IMR-90 (cell line): ENCODE measurements at regions not wholly inside any gene's neighbourhood (a gene's known extent, or its start where the extent isn't known, plus 50 kb on each side); places are given as distances from the start of the nearest gene placed in this dataset.

Source experiments
- ATAC-seq: fragments of 200-7000 bp; cut with Tn5 transposase; 2 replicates; pipeline ENCODE4 v1.9.1; 2020; ENCODE audit warnings: low read depth, mild to moderate bottlenecking, moderate library complexity
- BruUV-seq: library from RNA; stranded (reverse); fragments of 400-500 nt; replicated peaks from 2 replicates; lab custom pipeline; 2021; lab: Mats Ljungman, UMichigan
- CTCF ChIA-PET: fragments of 300-600 bp; formaldehyde crosslinking; extraction: SDS; loops from one replicate; lab custom pipeline; 2021; ENCODE audit warnings: antibody characterized with exemption; lab: Yijun Ruan, JAX
- POLR2A ChIA-PET: fragments of 300-600 bp; sonication (Branson Sonifier 250); formaldehyde crosslinking; loops from one replicate; lab custom pipeline; 2022; ENCODE audit warnings: antibody characterized with exemption; ENCODE audit not compliant: unreplicated experiment; lab: Charles Lee
- DNase-seq: peaks from one replicate; pipeline ENCODE4 v3.0.0; 2013
- H2AFZ ChIP-seq: replicated peaks from 2 replicates; pipeline ENCODE3; 2013; ENCODE audit warnings: low read length, mild to moderate bottlenecking; ENCODE audit not compliant: poor library complexity
- H2AK5ac ChIP-seq: 2 replicates; pipeline ENCODE4 v1.6.1; 2013; ENCODE audit warnings: low read depth, low read length, inconsistent platforms
- H2AK9ac ChIP-seq: replicated peaks from 2 replicates; pipeline ENCODE3; 2013; ENCODE audit warnings: mild to moderate bottlenecking, low read depth, low read length, moderate library complexity; ENCODE audit not compliant: poor library complexity
- H2BK120ac ChIP-seq: 2 replicates; pipeline ENCODE4 v1.6.1; 2013; ENCODE audit warnings: low read depth, low read length, inconsistent platforms
- H2BK15ac ChIP-seq: 3 replicates; pipeline ENCODE4 v1.6.1; 2013; ENCODE audit warnings: low read depth, low read length, inconsistent platforms
- H2BK20ac ChIP-seq: 2 replicates; pipeline ENCODE4 v1.6.1; 2013; ENCODE audit warnings: low read depth, mild to moderate bottlenecking, inconsistent platforms, low read length, moderate library complexity
- H2BK5ac ChIP-seq: 2 replicates; pipeline ENCODE4 v1.6.1; 2013; ENCODE audit warnings: mild to moderate bottlenecking, low read depth, low read length, inconsistent platforms; ENCODE audit not compliant: poor library complexity, severe bottlenecking
- H3K14ac ChIP-seq: replicated peaks from 2 replicates; pipeline ENCODE4 v1.6.1; 2013; ENCODE audit warnings: low read depth, low read length, inconsistent platforms
- H3K18ac ChIP-seq: 2 replicates; pipeline ENCODE4 v1.6.1; 2013; ENCODE audit warnings: low read depth, low read length, control low read depth
- H3K23ac ChIP-seq: 2 replicates; pipeline ENCODE4 v1.6.1; 2013; ENCODE audit warnings: low read depth, low read length, inconsistent platforms
- H3K27ac ChIP-seq: 2 replicates; pipeline ENCODE4 v1.5.1; 2013; ENCODE audit warnings: mild to moderate bottlenecking, control low read depth, low read length; ENCODE audit not compliant: insufficient read depth
- H3K27me3 ChIP-seq: 2 replicates; pipeline ENCODE4 v1.6.1; 2013; ENCODE audit warnings: low read length; ENCODE audit not compliant: control insufficient read depth, insufficient read depth
- H3K36me3 ChIP-seq: 2 replicates; pipeline ENCODE4 v1.6.1; 2013; ENCODE audit warnings: low read length, mixed read lengths; ENCODE audit not compliant: control insufficient read depth, insufficient read depth
- H3K4ac ChIP-seq: 2 replicates; pipeline ENCODE4 v1.6.1; 2013; ENCODE audit warnings: low read depth, low read length, inconsistent platforms
- H3K4me1 ChIP-seq: 2 replicates; pipeline ENCODE4 v1.6.1; 2013; ENCODE audit warnings: low read length, mixed read lengths; ENCODE audit not compliant: control insufficient read depth, insufficient read depth
- H3K4me2 ChIP-seq: 2 replicates; pipeline ENCODE4 v1.6.1; 2013; ENCODE audit warnings: low read depth, mild to moderate bottlenecking, control low read depth, low read length, moderate library complexity
- H3K4me3 ChIP-seq: 2 replicates; pipeline ENCODE4 v1.5.1; 2013; ENCODE audit warnings: low read depth, mild to moderate bottlenecking, control low read depth, low read length, moderate library complexity; ENCODE audit not compliant: insufficient read depth
- H3K56ac ChIP-seq: 2 replicates; pipeline ENCODE4 v1.6.1; 2013; ENCODE audit warnings: low read length, inconsistent platforms; ENCODE audit not compliant: insufficient read depth; ENCODE audit errors: extremely low read depth
- H3K79me1 ChIP-seq, 2 experiments: 2 replicates each; pipeline ENCODE4 v1.6.1; 2013; ENCODE audit warnings: low read length in 2 of 2, inconsistent platforms in 1 of 2, low read depth in 1 of 2
- H3K9ac ChIP-seq: 2 replicates; pipeline ENCODE4 v1.6.1; 2013; ENCODE audit warnings: low read depth, low read length, control low read depth
- H3K9me1 ChIP-seq: 2 replicates; pipeline ENCODE4 v1.6.1; 2013; ENCODE audit warnings: low read length, inconsistent platforms; ENCODE audit not compliant: insufficient read depth
- H3K9me3 ChIP-seq: 2 replicates; pipeline ENCODE4 v1.6.1; 2013; ENCODE audit warnings: low read length; ENCODE audit not compliant: control insufficient read depth, insufficient read depth
- H4K20me1 ChIP-seq: 2 replicates; pipeline ENCODE4 v1.6.1; 2013; ENCODE audit warnings: low read length, inconsistent platforms; ENCODE audit not compliant: insufficient read depth
- H4K5ac ChIP-seq: 2 replicates; pipeline ENCODE4 v1.6.1; 2013; ENCODE audit warnings: mild to moderate bottlenecking, low read depth, low read length, control low read depth
- H4K8ac ChIP-seq, 2 experiments: 2 replicates each; pipeline ENCODE4 v1.6.1; 2013; ENCODE audit warnings: low read depth in 2 of 2, low read length in 2 of 2, control low read depth in 1 of 2, inconsistent platforms in 1 of 2
- H4K91ac ChIP-seq: 2 replicates; pipeline ENCODE4 v1.6.1; 2013; ENCODE audit warnings: low read depth, low read length, inconsistent platforms; ENCODE audit not compliant: insufficient read depth
- BHLHE40 ChIP-seq: fragments of 150-350 bp; IDR thresholded peaks from 2 replicates; pipeline ENCODE4 v1.6.1; 2016; ENCODE audit warnings: mild to moderate bottlenecking, low read depth, low read length
- CEBPB ChIP-seq: IDR thresholded peaks from 2 replicates; pipeline ENCODE4 v1.6.1; 2012; ENCODE audit warnings: low read depth, low read length, improper control_type of control experiment
- CHD1 ChIP-seq: IDR thresholded peaks from 2 replicates; pipeline ENCODE4 v1.6.1; 2012; ENCODE audit warnings: low read depth, low read length, improper control_type of control experiment
- FOS ChIP-seq: fragments of 150-350 bp; IDR thresholded peaks from 2 replicates; pipeline ENCODE4 v1.6.1; 2016; ENCODE audit warnings: low read depth, low read length
- MAFK ChIP-seq: IDR thresholded peaks from 2 replicates; pipeline ENCODE4 v1.6.1; 2012; ENCODE audit warnings: low read depth, low read length, improper control_type of control experiment
- MAZ ChIP-seq: IDR thresholded peaks from 2 replicates; pipeline ENCODE4 v1.6.1; 2012; ENCODE audit warnings: low read depth, mild to moderate bottlenecking, low read length, improper control_type of control experiment, moderate library complexity, borderline replicate concordance
- MXI1 ChIP-seq: IDR thresholded peaks from 2 replicates; pipeline ENCODE4 v1.6.1; 2012; ENCODE audit warnings: low read depth, mild to moderate bottlenecking, low read length, moderate library complexity, borderline replicate concordance
- NFE2L2 ChIP-seq: fragments of 150-350 bp; IDR thresholded peaks from 2 replicates; pipeline ENCODE4 v1.6.1; 2016; ENCODE audit warnings: low read depth, mild to moderate bottlenecking, low read length
- POLR2A ChIP-seq: IDR thresholded peaks from 2 replicates; pipeline ENCODE4 v1.6.1; 2012; ENCODE audit warnings: mild to moderate bottlenecking, low read depth, low read length
- RAD21 ChIP-seq: IDR thresholded peaks from 2 replicates; pipeline ENCODE4 v1.6.1; 2012; ENCODE audit warnings: low read length, improper control_type of control experiment
- RCOR1 ChIP-seq: IDR thresholded peaks from 2 replicates; pipeline ENCODE4 v1.6.1; 2012; ENCODE audit warnings: mild to moderate bottlenecking, low read length, improper control_type of control experiment; ENCODE audit not compliant: insufficient replicate concordance
- RFX5 ChIP-seq: IDR thresholded peaks from 2 replicates; pipeline ENCODE4 v1.8.0; 2012; ENCODE audit warnings: low read depth, mild to moderate bottlenecking, low read length, moderate library complexity
- SMC3 ChIP-seq: fragments of 150-350 bp; IDR thresholded peaks from 2 replicates; pipeline ENCODE4 v1.6.1; 2016; ENCODE audit warnings: low read depth, mild to moderate bottlenecking, antibody characterized with exemption, low read length, moderate library complexity
- WGBS, 2 experiments: methylation state at CpG; one replicate each; pipeline versions ENCODE4 v1.1.5 to v1.1.7; 2013; ENCODE audit warnings: missing lambda C conversion rate in 2 of 2; ENCODE audit not compliant: insufficient read length in 1 of 2; ENCODE audit errors: extremely low coverage in 2 of 2; 5-methylcytosine and 5-hydroxymethylcytosine counted together
- dilution Hi-C: fragments of 300-500 bp; cut with HindIII; formaldehyde crosslinking; loops from one replicate; pipeline ENCODE4 v1.14.3; 2018; ENCODE audit warnings: low sequenced_read_pairs; ENCODE audit not compliant: unreplicated experiment
- in situ Hi-C: fragments of 300-500 bp; cut with MboI; formaldehyde crosslinking; loops from 3 replicates; pipeline ENCODE4 v1.14.3; 2019; ENCODE audit warnings: low sequenced_read_pairs, inconsistent platforms, mixed read lengths
- intact Hi-C: fragments of 100-400 bp; cut with micrococcal nuclease; formaldehyde crosslinking; loops from 2 replicates; pipeline ENCODE4 v1.10.0; 2022
- TF ChIP-seq, protein P1 (sequence below): fragments of 150-350 bp; IDR thresholded peaks from 2 replicates; pipeline ENCODE4 v1.6.1; 2017; ENCODE audit warnings: mild to moderate bottlenecking, antibody characterized with exemption, low read length, low read depth
- TF ChIP-seq, protein P2 (sequence below): fragments of 150-350 bp; IDR thresholded peaks from 2 replicates; pipeline ENCODE4 v1.6.1; 2016; ENCODE audit warnings: low read depth, mild to moderate bottlenecking, low read length, moderate library complexity, borderline replicate concordance
- TF ChIP-seq, protein P3 (sequence below): conservative IDR thresholded peaks from 2 replicates; pipeline ENCODE4 v1.5.1; 2012; ENCODE audit warnings: mild to moderate bottlenecking, low read depth, low read length, improper control_type of control experiment

DNA sequence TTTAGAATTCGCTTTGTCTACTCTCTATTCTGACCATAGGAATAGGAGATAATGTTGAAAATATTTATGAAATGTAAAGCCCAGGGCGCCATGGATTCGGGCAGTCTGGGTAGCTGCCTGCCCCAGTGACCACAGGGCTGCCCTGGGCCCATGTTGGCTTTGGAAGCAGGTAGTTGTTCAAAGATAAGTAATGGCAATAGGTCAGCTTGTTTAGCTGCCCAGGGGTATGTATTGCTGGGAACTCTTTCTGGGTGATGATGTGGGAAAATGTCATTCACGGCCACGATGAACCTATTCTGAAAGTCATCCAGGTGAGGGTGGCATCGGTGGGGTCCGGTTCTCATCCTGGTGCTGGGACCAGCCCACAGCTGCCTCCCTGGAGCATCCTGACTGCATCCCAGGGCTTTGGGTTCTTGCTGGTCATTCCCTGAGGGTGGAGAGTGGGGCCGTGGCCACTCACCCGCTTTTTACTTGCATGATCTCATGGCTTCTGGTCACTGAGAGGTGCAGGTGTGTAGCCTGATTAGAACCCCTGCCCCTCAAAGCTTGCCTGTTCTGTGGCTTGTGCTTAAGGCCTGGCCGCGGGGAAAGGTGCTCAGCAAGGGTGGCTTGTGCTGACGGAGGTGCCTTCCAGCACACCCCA is 102.8 kb downstream of the ERMARD start:
- ChIA-PET CTCF (no interaction called here), POLR2A (no interaction called here)
- Histone ChIP-seq H3K4me3 (no peak overlapping the region), H2AFZ (no peak overlapping the region), H4K8ac (no peak overlapping the region), H2BK120ac (no peak overlapping the region), H3K27me3 (no peaks in the 10 kb centered on the region), H2AK5ac (no peak overlapping the region), H3K79me1 (no peaks in the 10 kb centered on the region), H2BK5ac (no peak overlapping the region), H3K9ac (no peak overlapping the region), H2BK15ac (no peak overlapping the region), H4K20me1 (no peaks in the 10 kb centered on the region), H2BK20ac (no peak overlapping the region), H3K4me2 (no peak overlapping the region), H3K9me3 (peaks cover 35% of the 10 kb centered on the region), H3K56ac (no peak overlapping the region), H2AK9ac (no peak overlapping the region), H4K5ac (no peak overlapping the region), H3K18ac (no peak overlapping the region), H3K4ac (no peak overlapping the region), H4K91ac (no peak overlapping the region), H3K23ac (no peak overlapping the region), H3K27ac (no peak overlapping the region), H3K14ac (no peak overlapping the region), H3K4me1 (no peaks in the 10 kb centered on the region), H3K9me1 (no peaks in the 10 kb centered on the region), H3K36me3 (no peaks in the 10 kb centered on the region)
- in situ Hi-C loops = no loop called here
- no TSS peak for BruUV-seq
- TF ChIP-seq FOS (no peak), RCOR1 (no peak), SMC3 (no peak), CHD1 (no peak), RAD21 (no peak), MAZ (no peak), RFX5 (no peak), MAFK (no peak), CEBPB (no peak), BHLHE40 (no peak), MXI1 (no peak), NFE2L2 (no peak), POLR2A (no peak)
- TF ChIP-seq, protein P1, sequence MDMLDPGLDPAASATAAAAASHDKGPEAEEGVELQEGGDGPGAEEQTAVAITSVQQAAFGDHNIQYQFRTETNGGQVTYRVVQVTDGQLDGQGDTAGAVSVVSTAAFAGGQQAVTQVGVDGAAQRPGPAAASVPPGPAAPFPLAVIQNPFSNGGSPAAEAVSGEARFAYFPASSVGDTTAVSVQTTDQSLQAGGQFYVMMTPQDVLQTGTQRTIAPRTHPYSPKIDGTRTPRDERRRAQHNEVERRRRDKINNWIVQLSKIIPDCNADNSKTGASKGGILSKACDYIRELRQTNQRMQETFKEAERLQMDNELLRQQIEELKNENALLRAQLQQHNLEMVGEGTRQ = no peak
- TF ChIP-seq, protein P2, sequence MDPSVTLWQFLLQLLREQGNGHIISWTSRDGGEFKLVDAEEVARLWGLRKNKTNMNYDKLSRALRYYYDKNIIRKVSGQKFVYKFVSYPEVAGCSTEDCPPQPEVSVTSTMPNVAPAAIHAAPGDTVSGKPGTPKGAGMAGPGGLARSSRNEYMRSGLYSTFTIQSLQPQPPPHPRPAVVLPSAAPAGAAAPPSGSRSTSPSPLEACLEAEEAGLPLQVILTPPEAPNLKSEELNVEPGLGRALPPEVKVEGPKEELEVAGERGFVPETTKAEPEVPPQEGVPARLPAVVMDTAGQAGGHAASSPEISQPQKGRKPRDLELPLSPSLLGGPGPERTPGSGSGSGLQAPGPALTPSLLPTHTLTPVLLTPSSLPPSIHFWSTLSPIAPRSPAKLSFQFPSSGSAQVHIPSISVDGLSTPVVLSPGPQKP = no peak
- TF ChIP-seq, protein P3, sequence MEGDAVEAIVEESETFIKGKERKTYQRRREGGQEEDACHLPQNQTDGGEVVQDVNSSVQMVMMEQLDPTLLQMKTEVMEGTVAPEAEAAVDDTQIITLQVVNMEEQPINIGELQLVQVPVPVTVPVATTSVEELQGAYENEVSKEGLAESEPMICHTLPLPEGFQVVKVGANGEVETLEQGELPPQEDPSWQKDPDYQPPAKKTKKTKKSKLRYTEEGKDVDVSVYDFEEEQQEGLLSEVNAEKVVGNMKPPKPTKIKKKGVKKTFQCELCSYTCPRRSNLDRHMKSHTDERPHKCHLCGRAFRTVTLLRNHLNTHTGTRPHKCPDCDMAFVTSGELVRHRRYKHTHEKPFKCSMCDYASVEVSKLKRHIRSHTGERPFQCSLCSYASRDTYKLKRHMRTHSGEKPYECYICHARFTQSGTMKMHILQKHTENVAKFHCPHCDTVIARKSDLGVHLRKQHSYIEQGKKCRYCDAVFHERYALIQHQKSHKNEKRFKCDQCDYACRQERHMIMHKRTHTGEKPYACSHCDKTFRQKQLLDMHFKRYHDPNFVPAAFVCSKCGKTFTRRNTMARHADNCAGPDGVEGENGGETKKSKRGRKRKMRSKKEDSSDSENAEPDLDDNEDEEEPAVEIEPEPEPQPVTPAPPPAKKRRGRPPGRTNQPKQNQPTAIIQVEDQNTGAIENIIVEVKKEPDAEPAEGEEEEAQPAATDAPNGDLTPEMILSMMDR = no peak
- ATAC-seq (no peak), DNase-seq (no peak)
- dilution Hi-C loops = no loop called here
- 69% methylated on average over 3 of the region's 12 CpGs; no CpG with 5 or more reads in 1 of the 2 experiments for WGBS, 2 experiments
- intact Hi-C loops = no loop called here
